GM06990 (cell line): ENCODE measurements at regions not wholly inside any gene's neighbourhood (a gene's known extent, or its start where the extent isn't known, plus 50 kb on each side); places are given as distances from the start of the nearest gene placed in this dataset.
"Not testable (repeated sequence)": the region's sequence is repeated elsewhere in the genome, so short reads cannot be mapped to it uniquely, and the experiment has no call there.

Experiments used
- DNase-seq: peaks from one replicate; pipeline ENCODE4 v3.0.0-alpha.2; 2011; ENCODE audit not compliant: insufficient read length; ENCODE audit errors: extremely low read depth
- H3K27me3 ChIP-seq: replicated peaks from 2 replicates; pipeline ENCODE4 v1.6.0; 2011; ENCODE audit warnings: low read length; ENCODE audit not compliant: control insufficient read depth, insufficient read depth
- H3K36me3 ChIP-seq: 2 replicates; pipeline ENCODE4 v1.5.1; 2011; ENCODE audit warnings: low read length; ENCODE audit not compliant: control insufficient read depth, insufficient read depth
- H3K4me3 ChIP-seq: replicated peaks from 2 replicates; pipeline ENCODE4 v1.5.1; 2011; ENCODE audit warnings: low read depth, mild to moderate bottlenecking, control low read depth, low read length
- TF ChIP-seq, protein P1 (sequence below): IDR thresholded peaks from 2 replicates; pipeline ENCODE4 v1.5.1; 2011; ENCODE audit warnings: low read length, control low read depth, mild to moderate bottlenecking, inconsistent platforms; ENCODE audit not compliant: insufficient read depth, poor library complexity, severe bottlenecking

DNA sequence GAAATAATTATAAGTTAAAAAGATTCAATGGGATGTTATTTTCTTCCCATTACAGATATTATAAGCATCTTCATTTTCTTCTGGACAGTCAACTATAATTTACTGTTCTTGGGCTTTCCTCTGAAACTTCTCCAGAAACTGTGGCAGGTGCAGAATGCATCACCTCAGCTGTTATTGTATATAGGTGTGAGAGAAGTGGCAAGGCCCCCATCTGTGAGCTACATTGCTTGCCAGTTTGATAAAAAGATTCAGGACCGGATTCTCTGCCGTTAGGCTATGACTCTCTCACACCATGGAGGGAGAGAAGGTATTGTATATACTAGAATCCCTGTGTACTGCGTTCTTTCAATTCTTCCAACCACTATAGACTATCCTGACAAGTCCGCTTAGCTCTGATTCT, 135.8 kb upstream of the CENPW start:
- no peak for DNase-seq
- no peaks in the 10 kb centered on the region for H3K27me3 ChIP-seq
- TF ChIP-seq, protein P1, sequence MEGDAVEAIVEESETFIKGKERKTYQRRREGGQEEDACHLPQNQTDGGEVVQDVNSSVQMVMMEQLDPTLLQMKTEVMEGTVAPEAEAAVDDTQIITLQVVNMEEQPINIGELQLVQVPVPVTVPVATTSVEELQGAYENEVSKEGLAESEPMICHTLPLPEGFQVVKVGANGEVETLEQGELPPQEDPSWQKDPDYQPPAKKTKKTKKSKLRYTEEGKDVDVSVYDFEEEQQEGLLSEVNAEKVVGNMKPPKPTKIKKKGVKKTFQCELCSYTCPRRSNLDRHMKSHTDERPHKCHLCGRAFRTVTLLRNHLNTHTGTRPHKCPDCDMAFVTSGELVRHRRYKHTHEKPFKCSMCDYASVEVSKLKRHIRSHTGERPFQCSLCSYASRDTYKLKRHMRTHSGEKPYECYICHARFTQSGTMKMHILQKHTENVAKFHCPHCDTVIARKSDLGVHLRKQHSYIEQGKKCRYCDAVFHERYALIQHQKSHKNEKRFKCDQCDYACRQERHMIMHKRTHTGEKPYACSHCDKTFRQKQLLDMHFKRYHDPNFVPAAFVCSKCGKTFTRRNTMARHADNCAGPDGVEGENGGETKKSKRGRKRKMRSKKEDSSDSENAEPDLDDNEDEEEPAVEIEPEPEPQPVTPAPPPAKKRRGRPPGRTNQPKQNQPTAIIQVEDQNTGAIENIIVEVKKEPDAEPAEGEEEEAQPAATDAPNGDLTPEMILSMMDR: no peak
- H3K36me3 ChIP-seq: no peaks in the 10 kb centered on the region
- no peak overlapping the region for H3K4me3 ChIP-seq

DNA sequence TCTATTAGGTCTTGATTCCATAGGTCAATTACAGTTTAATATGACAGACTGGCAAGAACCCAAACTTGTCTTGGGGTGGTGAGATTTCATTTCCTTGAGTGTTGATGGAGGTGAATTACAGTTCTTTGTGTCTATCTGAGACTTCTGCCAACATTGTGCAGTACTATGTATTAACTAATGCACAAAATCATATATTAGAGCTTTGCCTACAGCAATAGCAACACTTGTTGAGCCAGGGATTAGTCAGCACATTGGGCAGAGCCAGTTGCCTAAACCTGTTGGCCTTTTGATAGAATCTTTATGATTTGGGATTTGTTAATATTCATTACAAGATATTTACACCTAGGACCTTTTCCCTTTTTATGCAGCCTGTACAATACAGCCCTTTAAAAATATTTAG, 135.3 kb upstream of the CENPW start:
- Histone ChIP-seq H3K4me3 (no peak overlapping the region), H3K27me3 (no peaks in the 10 kb centered on the region), H3K36me3 (no peaks in the 10 kb centered on the region)
- DNase-seq: no peak
- TF ChIP-seq, protein P1: no peak

DNA sequence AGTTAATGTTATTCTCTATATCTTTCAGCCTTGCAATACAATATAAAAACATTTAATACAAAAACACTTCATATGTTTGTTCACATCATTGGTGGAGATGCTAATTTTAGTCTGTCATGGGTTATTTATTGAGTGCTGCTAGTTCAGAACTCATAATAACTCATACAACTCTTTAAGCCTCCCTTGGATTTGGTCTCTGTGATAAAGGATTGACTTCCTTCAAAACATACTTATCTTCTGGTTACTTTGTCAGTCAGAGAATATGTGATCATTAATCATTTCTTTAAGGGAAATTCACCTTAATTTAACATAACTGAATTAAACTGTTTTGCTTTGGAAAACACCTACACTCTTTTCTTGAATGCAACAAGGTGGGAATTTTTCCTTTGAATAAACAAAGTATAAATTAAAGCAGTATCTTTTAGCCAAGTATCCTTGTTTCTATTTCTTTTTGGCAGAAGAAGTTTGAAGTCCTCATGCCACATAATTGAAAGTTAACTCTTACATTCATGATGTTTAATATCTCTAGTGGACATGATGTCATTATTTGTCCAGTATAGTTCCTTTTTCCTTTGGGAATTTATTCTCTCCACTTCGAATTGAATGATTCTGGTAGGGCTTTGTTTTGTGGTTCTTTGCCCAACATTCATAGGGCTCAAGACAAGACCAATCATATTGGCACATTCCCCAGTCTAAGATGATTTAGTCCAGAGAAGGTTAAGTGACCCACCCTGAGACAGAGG, 133.2 kb upstream of the CENPW start:
- H3K4me3 ChIP-seq: no peak overlapping the region
- TF ChIP-seq, protein P1: no peak
- no peaks in the 10 kb centered on the region for H3K27me3 ChIP-seq
- H3K36me3 ChIP-seq: no peaks in the 10 kb centered on the region
- no peak for DNase-seq

DNA sequence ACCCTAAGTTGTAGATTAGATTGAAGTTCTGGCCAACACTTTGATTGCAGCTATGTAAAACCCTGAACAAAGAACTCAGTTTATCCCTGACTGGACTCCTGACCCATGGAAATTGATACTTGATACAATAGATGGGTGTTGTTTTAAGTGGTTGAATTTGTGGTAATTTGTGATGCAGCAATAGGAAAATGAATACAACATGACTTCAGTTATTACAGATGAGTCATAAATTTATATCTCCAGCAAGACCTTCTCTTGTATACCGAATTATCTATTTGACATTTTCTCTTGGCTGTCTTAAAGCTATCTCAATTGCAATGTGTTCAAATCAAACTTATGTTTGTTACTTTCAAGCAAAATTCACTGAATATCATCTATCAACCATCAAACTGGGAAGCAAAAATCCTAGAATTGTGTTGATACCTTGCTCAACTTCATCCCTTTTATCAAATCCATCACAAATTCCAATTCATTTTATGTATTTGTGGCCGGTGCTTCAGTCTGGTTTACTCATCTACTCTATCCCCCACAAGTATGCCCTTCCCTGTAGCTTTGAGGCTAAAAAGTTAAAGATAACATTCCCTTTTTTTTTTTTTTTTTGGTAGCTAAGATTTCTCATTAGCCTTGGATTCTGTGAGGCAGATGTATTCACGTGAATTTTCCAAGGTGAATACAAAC, 129.4 kb upstream of the CENPW start:
- no peak for DNase-seq
- Histone ChIP-seq H3K4me3 (no peak overlapping the region), H3K27me3 (no peaks in the 10 kb centered on the region), H3K36me3 (no peaks in the 10 kb centered on the region)
- TF ChIP-seq, protein P1: no peak

DNA sequence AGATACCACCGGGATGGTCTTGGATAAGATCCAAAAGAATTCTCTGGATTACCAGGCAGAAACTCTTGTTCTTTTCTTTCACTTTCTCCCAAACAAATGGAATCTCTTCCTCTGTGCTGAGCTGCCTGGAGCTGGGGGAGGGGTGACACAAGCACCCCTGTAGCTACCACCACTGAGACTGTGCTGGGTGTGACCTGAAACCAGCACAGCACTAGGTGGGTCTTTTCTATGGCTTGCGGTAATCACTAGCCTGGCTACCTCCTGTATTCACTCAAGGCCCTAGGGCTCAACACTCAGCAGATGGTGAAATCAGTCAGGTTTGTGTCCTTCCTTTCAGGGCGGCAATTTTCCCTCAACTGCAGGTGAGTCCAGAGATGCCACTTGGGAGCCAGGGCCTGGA, 122.4 kb upstream of the CENPW start:
- no peaks in the 10 kb centered on the region for H3K27me3 ChIP-seq
- no peak overlapping the region for H3K4me3 ChIP-seq
- no peaks in the 10 kb centered on the region for H3K36me3 ChIP-seq
- no peak for DNase-seq
- TF ChIP-seq, protein P1: no peak

DNA sequence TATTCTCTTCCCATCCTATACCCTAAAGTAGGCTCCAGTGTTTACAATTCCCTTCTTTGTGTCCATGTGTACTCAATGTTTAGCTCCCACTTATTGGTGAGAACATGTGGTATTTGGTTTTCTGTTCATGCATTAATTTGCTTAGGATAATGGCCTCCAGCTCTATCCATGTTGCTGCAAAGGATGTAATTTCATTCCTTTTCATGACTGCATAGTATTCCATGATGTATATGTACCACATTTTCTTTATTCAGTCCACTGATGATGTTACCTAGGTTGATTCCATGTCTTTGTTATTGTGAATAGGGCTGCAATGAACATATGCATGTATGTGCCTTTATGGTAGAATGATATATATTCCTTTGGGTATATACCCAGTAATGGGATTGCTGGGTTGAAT, 119.0 kb upstream of the CENPW start:
- not testable (repeated sequence) for H3K27me3 ChIP-seq, H3K4me3 ChIP-seq, DNase-seq, H3K36me3 ChIP-seq
